Fibroblast of pulmonary artery (primary cell): ENCODE measurements at regions not wholly inside any gene's neighbourhood (a gene's known extent, or its start where the extent isn't known, plus 50 kb on each side); places are given as distances from the start of the nearest gene placed in this dataset.

Experiments
- DNase-seq: peaks from one replicate; pipeline ENCODE4 v3.0.0-alpha.2; 2010; ENCODE audit warnings: low read depth
- H3K4me3 ChIP-seq: replicated peaks from 2 replicates; pipeline ENCODE4 v1.5.1; 2011; ENCODE audit warnings: low read depth, mild to moderate bottlenecking, control low read depth, low read length, moderate library complexity
- CTCF ChIP-seq: IDR thresholded peaks from 2 replicates; pipeline ENCODE4 v1.5.1; 2011; ENCODE audit warnings: mild to moderate bottlenecking, control low read depth, low read length, inconsistent platforms; ENCODE audit errors: missing control alignments

GRCh38 chr20:57023007-57023406, 243.4 kb downstream of the BMP7 start:
- DNase-seq = no peak
- H3K4me3 ChIP-seq = no peak overlapping the region
- TF ChIP-seq CTCF = no peak

- DNase-seq = no peak
- no peak overlapping the region for H3K4me3 ChIP-seq
- TF ChIP-seq CTCF = no peak
Observed at GRCh38 chr20:57023997-57024396, 242.4 kb downstream of the BMP7 start.

GRCh38 chr20:57024849-57025248, 241.6 kb downstream of the BMP7 start:
- TF ChIP-seq CTCF = no peak
- no peak overlapping the region for H3K4me3 ChIP-seq

GRCh38 chr20:57025261-57025660, 241.2 kb downstream of the BMP7 start:
- H3K4me3 ChIP-seq = no peak overlapping the region
- no peak for DNase-seq
- no peak for TF ChIP-seq CTCF

More at GRCh38 chr20:57024849-57025248, 241.6 kb downstream of the BMP7 start:
- no peak for DNase-seq

GRCh38 chr20:57025666-57026224, 240.7 kb downstream of the BMP7 start:
- TF ChIP-seq CTCF = no peak

GRCh38 chr20:57027777-57028176, 238.7 kb downstream of the BMP7 start:
- no peak for DNase-seq
- H3K4me3 ChIP-seq = no peak overlapping the region
- no peak for TF ChIP-seq CTCF

More at GRCh38 chr20:57025666-57026224, 240.7 kb downstream of the BMP7 start:
- no peak overlapping the region for H3K4me3 ChIP-seq
- no peak for DNase-seq

GRCh38 chr20:57030611-57031600, 235.5 kb downstream of the BMP7 start:
- DNase-seq = no peak
- TF ChIP-seq CTCF = no peak
- H3K4me3 ChIP-seq = no peak overlapping the region
